Kidney tubule cell (primary cell): ENCODE measurements at regions not wholly inside any gene's neighbourhood (a gene's known extent, or its start where the extent isn't known, plus 50 kb on each side); places are given as distances from the start of the nearest gene placed in this dataset.
"Not testable (repeated sequence)": the region's sequence is repeated elsewhere in the genome, so short reads cannot be mapped to it uniquely, and the experiment has no call there.

Experiments
- DNase-seq: peaks from one replicate; pipeline ENCODE4 v3.0.0-alpha.2; 2018; ENCODE audit warnings: low spot score

- DNase-seq, result peak; percentile 58
Measured at GRCh38 chr16:72455743-72456659, 284.0 kb upstream of the PMFBP1 start.

GRCh38 chr16:72453856-72454255 is 281.9 kb upstream of the PMFBP1 start:
- DNase-seq, result not testable (repeated sequence)

- no peak for DNase-seq
Measured at GRCh38 chr16:72444696-72445095, 272.7 kb upstream of the PMFBP1 start.

GRCh38 chr16:72443809-72444208 is 271.9 kb upstream of the PMFBP1 start:
- DNase-seq, result no peak

GRCh38 chr16:72442385-72443158 is 270.6 kb upstream of the PMFBP1 start:
- no peak for DNase-seq

- no peak for DNase-seq
Measured at GRCh38 chr16:72437891-72438290, 265.9 kb upstream of the PMFBP1 start.

GRCh38 chr16:72434159-72434558 is 262.2 kb upstream of the PMFBP1 start:
- peak; percentile 32 for DNase-seq

GRCh38 chr16:72430121-72430520 is 258.2 kb upstream of the PMFBP1 start:
- DNase-seq, result no peak

GRCh38 chr16:72429671-72430081 is 257.7 kb upstream of the PMFBP1 start:
- no peak for DNase-seq

- DNase-seq, result no peak
Measured at GRCh38 chr16:72428681-72429376, 256.9 kb upstream of the PMFBP1 start.

- no peak for DNase-seq
Measured at GRCh38 chr16:72427783-72428331, 255.9 kb upstream of the PMFBP1 start.

- DNase-seq, result no peak
Measured at GRCh38 chr16:72427051-72427782, 255.3 kb upstream of the PMFBP1 start.

GRCh38 chr16:72426386-72426785 is 254.4 kb upstream of the PMFBP1 start:
- DNase-seq, result no peak

GRCh38 chr16:72425571-72426341 is 253.8 kb upstream of the PMFBP1 start:
- DNase-seq, result no peak

GRCh38 chr16:72424757-72425156 is 252.8 kb upstream of the PMFBP1 start:
- DNase-seq, result no peak

- DNase-seq, result no peak
Measured at GRCh38 chr16:72422308-72422897, 250.4 kb upstream of the PMFBP1 start.

- DNase-seq, result no peak
Measured at GRCh38 chr16:72419638-72420037, 247.7 kb upstream of the PMFBP1 start.

GRCh38 chr16:72415379-72415778 is 243.4 kb upstream of the PMFBP1 start:
- no peak for DNase-seq

- no peak for DNase-seq
Measured at GRCh38 chr16:72410492-72410891, 238.5 kb upstream of the PMFBP1 start.

GRCh38 chr16:72409423-72409822 is 237.5 kb upstream of the PMFBP1 start:
- no peak for DNase-seq
